K562 (cell line): ENCODE measurements at regions not wholly inside any gene's neighbourhood (a gene's known extent, or its start where the extent isn't known, plus 50 kb on each side); places are given as distances from the start of the nearest gene placed in this dataset.

Experiments
- ATAC-seq: fragments of 200-7000 bp; cut with Tn5 transposase; 3 replicates; pipeline ENCODE4 v1.9.1; 2020; ENCODE audit warnings: moderate library complexity
- BruUV-seq: library from RNA; stranded (reverse); fragments of 400-500 nt; replicated peaks from 2 replicates; lab custom pipeline; 2021; lab: Mats Ljungman, UMichigan
- CTCF ChIA-PET: fragments of 300-600 bp; formaldehyde crosslinking; extraction: SDS; loops from one replicate; lab custom pipeline; 2021; ENCODE audit warnings: low intra/inter-chr PET ratio; lab: Yijun Ruan, JAX
- POLR2A ChIA-PET: fragments of 300-600, 350-650 bp; sonication (Branson Sonifier 250); formaldehyde crosslinking; extraction: SDS; loops from one replicate; lab custom pipeline; 2021; ENCODE audit warnings: antibody characterized with exemption, inconsistent platforms; lab: Yijun Ruan, JAX
- DNase-seq, 4 experiments: peaks; one replicate each; pipeline versions ENCODE4 v3.0.0 to v3.0.0-alpha.2; 2011 to 2018; ENCODE audit warnings: low spot score in 3 of 4, mixed read lengths in 3 of 4; ENCODE audit errors: extremely low read depth in 1 of 4
- FAIRE-seq: peaks from 2 replicates; lab custom pipeline; 2011; peaks lifted over from hg19 to GRCh38; lab: Jason Lieb, UNC
- H2AFZ ChIP-seq: 2 replicates; pipeline ENCODE4 v1.6.0; 2011; ENCODE audit warnings: low read depth, low read length, control low read depth, inconsistent platforms
- H3K27ac ChIP-seq: fragments of 200-600 bp; 3 replicates; pipeline ENCODE4 v1.8.0; 2011; ENCODE audit warnings: low read depth, mild to moderate bottlenecking, control low read depth, inconsistent platforms, low read length, moderate library complexity, mixed read lengths; ENCODE audit errors: extremely low read depth
- H3K27me3 ChIP-seq, 2 experiments: fragments of 300-600 bp in 1 of 2; 2 replicates in 1 of 2; 3 replicates in 1 of 2; pipeline versions ENCODE4 v1.6.0 to v1.8.0; 2011; ENCODE audit warnings: inconsistent platforms in 2 of 2, low read length in 2 of 2, mild to moderate bottlenecking in 1 of 2, mixed read lengths in 1 of 2, moderate library complexity in 1 of 2; ENCODE audit not compliant: control insufficient read depth in 2 of 2, insufficient read depth in 2 of 2
- H3K36me3 ChIP-seq: fragments of 300-600 bp; 3 replicates; pipeline ENCODE4 v1.8.0; 2011; ENCODE audit warnings: mild to moderate bottlenecking, low read length, inconsistent platforms; ENCODE audit not compliant: control insufficient read depth, insufficient read depth
- H3K4me1 ChIP-seq, 2 experiments: fragments of 200-600 bp in 1 of 2; replicated peaks in 1 of 2; 2 replicates in 1 of 2; 3 replicates in 1 of 2; pipeline versions ENCODE4 v1.5.1 to v1.8.0; 2011; ENCODE audit warnings: inconsistent platforms in 2 of 2, low read length in 2 of 2, mild to moderate bottlenecking in 1 of 2, mixed read lengths in 1 of 2, moderate library complexity in 1 of 2; ENCODE audit not compliant: control insufficient read depth in 2 of 2, insufficient read depth in 2 of 2
- H3K4me2 ChIP-seq: 2 replicates; pipeline ENCODE4 v1.6.1; 2011; ENCODE audit warnings: low read length, control low read depth, inconsistent platforms, mixed read lengths; ENCODE audit not compliant: insufficient read depth
- H3K4me3 ChIP-seq: fragments of 200-600 bp; sonication (generic), shearing (Covaris generic); 2 replicates; pipeline ENCODE4 v1.5.1; 2016; ENCODE audit warnings: control low read depth, inconsistent platforms
- H3K79me2 ChIP-seq: fragments of 200-600 bp; 3 replicates; pipeline ENCODE4 v1.8.0; 2011; ENCODE audit warnings: low read length, inconsistent platforms; ENCODE audit not compliant: control insufficient read depth, insufficient read depth
- H3K9ac ChIP-seq, 2 experiments: 2 replicates each; pipeline versions ENCODE4 v1.6.0 to v1.6.1; 2011; ENCODE audit warnings: low read depth in 2 of 2, low read length in 2 of 2, control low read depth in 1 of 2, inconsistent platforms in 1 of 2, mild to moderate bottlenecking in 1 of 2, mixed read lengths in 1 of 2; ENCODE audit not compliant: insufficient read depth in 1 of 2
- H3K9me1 ChIP-seq: one replicate; pipeline ENCODE4 v1.6.0; 2011; ENCODE audit warnings: inconsistent platforms, mild to moderate bottlenecking, low read length, moderate library complexity; ENCODE audit not compliant: control insufficient read depth, insufficient read depth
- H3K9me3 ChIP-seq: replicated peaks from 2 replicates; pipeline ENCODE4 v1.5.1; 2011; ENCODE audit warnings: low read depth, low read length, inconsistent platforms; ENCODE audit not compliant: control insufficient read depth, insufficient read depth
- H4K20me1 ChIP-seq: replicated peaks from 2 replicates; pipeline ENCODE4 v1.6.1; 2011; ENCODE audit warnings: low read length, inconsistent platforms, mixed read lengths; ENCODE audit not compliant: control insufficient read depth, insufficient read depth
- DPF2 ChIP-seq: fragments of 450-650 bp; IDR thresholded peaks from 2 replicates; pipeline ENCODE4 v1.6.1; 2016
- KAT7 ChIP-seq: sonication (generic); formaldehyde crosslinking; IDR thresholded peaks from 2 replicates; pipeline ENCODE4 v1.8.0; 2022; ENCODE audit warnings: missing genetic modification reagents, mild to moderate bottlenecking, borderline replicate concordance
- MBD1 ChIP-seq: fragments of 250-450 bp; sonication (Bioruptor Pico); IDR thresholded peaks from 2 replicates; pipeline ENCODE4 v1.8.0; 2022; ENCODE audit warnings: inconsistent platforms
- MCM2 ChIP-seq: fragments of 450-650 bp; IDR thresholded peaks from 2 replicates; pipeline ENCODE4 v1.6.1; 2017; ENCODE audit warnings: low read depth, mild to moderate bottlenecking
- PHB ChIP-seq: fragments of 250-450 bp; sonication (Bioruptor Pico); IDR thresholded peaks from 2 replicates; pipeline ENCODE4 v1.5.0; 2021
- XRCC4 ChIP-seq: IDR thresholded peaks from one replicate; pipeline ENCODE4 v1.6.1; 2011; ENCODE audit not compliant: insufficient read depth, insufficient read length; ENCODE audit errors: extremely low read depth
- ZC3H4 ChIP-seq: sonication (generic); formaldehyde crosslinking; IDR thresholded peaks from 2 replicates; pipeline ENCODE4 v1.9.0; 2021; ENCODE audit warnings: missing genetic modification reagents, borderline replicate concordance
- ZNF584 ChIP-seq: fragments of 200-800 bp; sonication (Bioruptor generic); IDR thresholded peaks from 2 replicates; pipeline ENCODE4 v1.6.1; 2016; ENCODE audit warnings: low read depth, mild to moderate bottlenecking, missing genetic modification characterization, missing compliant biosample characterization
- ZNF785 ChIP-seq: fragments of 250-450 bp; sonication (Bioruptor Pico); IDR thresholded peaks from 2 replicates; pipeline ENCODE4 v1.4.0; 2020; ENCODE audit warnings: mild to moderate bottlenecking
- WGBS: fragments of 100-300 bp; shearing (Covaris generic); methylation state at CpG from one replicate; pipeline ENCODE4 v1.1.6; 2016; ENCODE audit warnings: low coverage, mixed read lengths; ENCODE audit not compliant: insufficient coverage; ENCODE audit errors: missing lambda C conversion rate; 5-methylcytosine and 5-hydroxymethylcytosine counted together
- in situ Hi-C: fragments of 300-500 bp; cut with MboI; formaldehyde crosslinking; loops from 4 replicates; pipeline ENCODE4 v1.15.0; 2018; ENCODE audit warnings: inconsistent platforms, mixed read lengths
- intact Hi-C: fragments of 100-400 bp; cut with micrococcal nuclease; formaldehyde crosslinking; loops from 2 replicates; pipeline ENCODE4 v1.14.2; 2022

- CTCF ChIA-PET: no interaction called here
- WGBS: 0% methylated on average over 1 of the region's 1 CpG
- POLR2A ChIA-PET: no interaction called here
- Histone ChIP-seq H3K4me1 (no peaks in the 10 kb centered on the region), H4K20me1 (no peaks in the 10 kb centered on the region), H3K79me2 (no peaks in the 10 kb centered on the region), H3K27me3 (no peaks in the 10 kb centered on the region; a peak in 3 of 5 replicates), H3K9me1 (no peaks in the 10 kb centered on the region), H2AFZ (no peak overlapping the region), H3K9me3 (no peaks in the 10 kb centered on the region), H3K4me3 (no peak overlapping the region), H3K36me3 (no peaks in the 10 kb centered on the region), H3K9ac (no peak overlapping the region), H3K27ac (no peak overlapping the region), H3K4me2 (no peak overlapping the region)
- no TSS peak for BruUV-seq
- DNase-seq (no peak), ATAC-seq (no peak), FAIRE-seq (no peak)
- in situ Hi-C loops (no loop called here), intact Hi-C loops (no loop called here)
- TF ChIP-seq KAT7 (CRISPR knock-in tag): no peak
- no peak for TF ChIP-seq MCM2
- no peak for TF ChIP-seq ZNF584 (CRISPR knock-in tag)
- no peak for TF ChIP-seq PHB
- TF ChIP-seq DPF2: no peak
- TF ChIP-seq ZC3H4 (CRISPR knock-in tag): no peak
- no peak for TF ChIP-seq MBD1
- no peak for TF ChIP-seq XRCC4
- TF ChIP-seq ZNF785 (CRISPR knock-in tag): no peak
Measured at GRCh38 chr1:228919914-228920313, 184.6 kb downstream of the RHOU start.
